B cell (primary cell): ENCODE measurements at regions not wholly inside any gene's neighbourhood (a gene's known extent, or its start where the extent isn't known, plus 50 kb on each side); places are given as distances from the start of the nearest gene placed in this dataset.

ENCODE experiments used
- CTCF ChIP-seq: fragments of 200-600 bp; IDR thresholded peaks from one replicate; pipeline ENCODE4 v1.8.0; 2022; ENCODE audit warnings: antibody characterized with exemption, mild to moderate bottlenecking
- EZH2 ChIP-seq: IDR thresholded peaks from 2 replicates; pipeline ENCODE4 v1.6.1; 2012; ENCODE audit warnings: borderline replicate concordance, low read depth, mild to moderate bottlenecking, moderate library complexity, low read length; ENCODE audit not compliant: insufficient read depth, poor library complexity, severe bottlenecking

DNA sequence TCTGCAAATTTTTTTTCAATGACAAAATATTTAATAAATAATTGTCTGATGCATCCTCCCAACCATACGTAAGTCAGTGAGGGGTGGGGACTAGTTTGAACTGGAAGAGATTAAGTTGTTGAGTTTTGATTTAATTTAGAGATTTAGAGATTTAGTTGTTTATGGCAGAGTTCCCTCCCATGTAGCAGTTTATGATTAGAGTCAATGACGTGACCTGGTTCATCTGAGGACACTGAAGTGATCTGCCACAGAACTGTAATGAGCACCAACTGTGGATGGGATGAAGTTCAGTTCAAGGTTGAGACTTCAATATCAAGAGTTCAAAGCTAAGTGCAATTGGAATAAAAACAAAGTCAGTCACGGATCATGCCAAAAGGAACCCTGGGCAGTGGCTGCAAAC, 609.3 kb downstream of the NOVA1 start:
- TF ChIP-seq CTCF = no peak
- TF ChIP-seq EZH2 = no peak
